A673 (cell line): ENCODE measurements at regions not wholly inside any gene's neighbourhood (a gene's known extent, or its start where the extent isn't known, plus 50 kb on each side); places are given as distances from the start of the nearest gene placed in this dataset.

Source experiments
- EZH2 ChIP-seq: fragments of 200-600 bp; sonication (generic); IDR thresholded peaks from 2 replicates; pipeline ENCODE4 v1.6.1; 2017; ENCODE audit warnings: borderline replicate concordance, low read depth, mild to moderate bottlenecking, mixed read lengths, antibody characterized with exemption, low read length; ENCODE audit not compliant: poor library complexity, severe bottlenecking
- TF ChIP-seq, protein P1 (sequence below): fragments of 300-800, 200-600 bp; sonication (generic); conservative IDR thresholded peaks from 2 replicates; pipeline ENCODE4 v1.5.1; 2017; ENCODE audit warnings: low read depth, mild to moderate bottlenecking, antibody characterized with exemption, low read length, moderate library complexity, mixed read lengths

DNA sequence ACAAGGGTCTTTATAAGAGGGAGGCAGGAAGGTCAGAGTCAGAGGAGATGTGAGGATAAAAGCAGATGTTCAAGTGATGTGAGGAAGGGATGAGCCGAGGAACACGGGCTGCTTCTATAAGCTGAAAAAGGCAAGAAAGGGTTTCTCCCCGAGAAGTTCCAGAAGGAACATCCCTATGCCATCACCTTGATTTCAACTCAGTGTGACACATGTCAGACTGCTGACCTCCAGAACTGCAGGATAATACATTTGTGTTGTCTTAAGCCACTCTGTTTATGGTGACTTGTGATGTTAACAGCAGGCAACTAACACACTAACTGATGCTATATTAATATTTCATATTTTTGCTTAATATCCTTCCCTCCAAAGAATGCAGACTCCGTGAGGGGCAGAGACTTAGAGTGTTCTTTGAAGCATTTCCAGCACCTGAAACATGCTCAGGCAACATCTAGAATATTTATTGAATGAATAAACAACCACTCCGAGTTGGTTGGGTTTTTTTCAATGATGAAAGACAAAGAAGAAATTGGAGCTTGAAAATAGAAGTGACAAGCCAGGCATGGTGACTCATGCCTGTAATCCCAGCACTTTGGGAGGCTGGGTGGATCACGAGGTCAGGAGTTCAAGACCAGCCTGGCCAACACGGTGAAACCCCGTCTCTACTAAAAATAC, 77.6 kb upstream of the ADRA1B start:
- TF ChIP-seq, protein P1, sequence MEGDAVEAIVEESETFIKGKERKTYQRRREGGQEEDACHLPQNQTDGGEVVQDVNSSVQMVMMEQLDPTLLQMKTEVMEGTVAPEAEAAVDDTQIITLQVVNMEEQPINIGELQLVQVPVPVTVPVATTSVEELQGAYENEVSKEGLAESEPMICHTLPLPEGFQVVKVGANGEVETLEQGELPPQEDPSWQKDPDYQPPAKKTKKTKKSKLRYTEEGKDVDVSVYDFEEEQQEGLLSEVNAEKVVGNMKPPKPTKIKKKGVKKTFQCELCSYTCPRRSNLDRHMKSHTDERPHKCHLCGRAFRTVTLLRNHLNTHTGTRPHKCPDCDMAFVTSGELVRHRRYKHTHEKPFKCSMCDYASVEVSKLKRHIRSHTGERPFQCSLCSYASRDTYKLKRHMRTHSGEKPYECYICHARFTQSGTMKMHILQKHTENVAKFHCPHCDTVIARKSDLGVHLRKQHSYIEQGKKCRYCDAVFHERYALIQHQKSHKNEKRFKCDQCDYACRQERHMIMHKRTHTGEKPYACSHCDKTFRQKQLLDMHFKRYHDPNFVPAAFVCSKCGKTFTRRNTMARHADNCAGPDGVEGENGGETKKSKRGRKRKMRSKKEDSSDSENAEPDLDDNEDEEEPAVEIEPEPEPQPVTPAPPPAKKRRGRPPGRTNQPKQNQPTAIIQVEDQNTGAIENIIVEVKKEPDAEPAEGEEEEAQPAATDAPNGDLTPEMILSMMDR = no peak
- no peak for TF ChIP-seq EZH2
